ENCODE measurements at regions not wholly inside any gene's neighbourhood (a gene's known extent, or its start where the extent isn't known, plus 50 kb on each side); places are given as distances from the start of the nearest gene placed in this dataset.

GRCh38 chr12:59158066-59158465, 237.8 kb upstream of the LRIG3 start:
- TF ChIP-seq USF2 (IDR thresholded peaks at IDR 0.05; ENCODE audit: low read depth, low read length) = no peak
- no peak for TF ChIP-seq CTCF (conservative IDR thresholded peaks at IDR 0.05; ENCODE audit: low read depth, low read length)
- no peak for TF ChIP-seq BHLHE40 (IDR thresholded peaks at IDR 0.05; ENCODE audit: low read depth, low read length)
- TF ChIP-seq POLR2A (IDR thresholded peaks at IDR 0.05; ENCODE audit: low read depth, low read length) = no peak
- TF ChIP-seq MAFK (IDR thresholded peaks at IDR 0.05; ENCODE audit: low read depth, low read length) = no peak
- no peak for TF ChIP-seq ELK1 (IDR thresholded peaks at IDR 0.05; ENCODE audit: borderline replicate concordance, low read depth, low read length)
- TF ChIP-seq MXI1 (IDR thresholded peaks at IDR 0.05; ENCODE audit: borderline replicate concordance, low read depth, low read length) = no peak

Measured in IMR-90 (cell line).